ENCODE measurements at regions not wholly inside any gene's neighbourhood (a gene's known extent, or its start where the extent isn't known, plus 50 kb on each side); places are given as distances from the start of the nearest gene placed in this dataset.

DNA sequence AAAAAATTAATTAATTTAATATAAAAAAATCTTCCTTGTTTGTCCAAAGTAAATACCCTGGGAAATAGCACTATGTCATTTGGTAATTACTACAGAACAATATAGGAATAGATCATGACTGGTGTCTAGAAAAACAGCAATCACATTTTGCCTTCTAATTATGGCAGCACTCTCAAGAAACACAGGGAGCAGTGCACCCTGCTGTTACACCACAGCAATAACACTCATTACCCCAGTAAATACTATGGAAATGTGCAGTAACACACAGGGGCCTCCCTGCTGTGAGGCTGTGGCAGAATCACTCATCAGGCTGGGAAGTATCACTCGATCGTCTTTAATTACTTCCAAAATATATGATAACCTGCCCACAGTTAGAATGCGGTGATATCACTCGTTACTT is 646.0 kb downstream of the TUSC7 start:
- no peak for DNase-seq (ENCODE audit: low read depth in 3 of 3, low spot score in 2 of 3)

DNA sequence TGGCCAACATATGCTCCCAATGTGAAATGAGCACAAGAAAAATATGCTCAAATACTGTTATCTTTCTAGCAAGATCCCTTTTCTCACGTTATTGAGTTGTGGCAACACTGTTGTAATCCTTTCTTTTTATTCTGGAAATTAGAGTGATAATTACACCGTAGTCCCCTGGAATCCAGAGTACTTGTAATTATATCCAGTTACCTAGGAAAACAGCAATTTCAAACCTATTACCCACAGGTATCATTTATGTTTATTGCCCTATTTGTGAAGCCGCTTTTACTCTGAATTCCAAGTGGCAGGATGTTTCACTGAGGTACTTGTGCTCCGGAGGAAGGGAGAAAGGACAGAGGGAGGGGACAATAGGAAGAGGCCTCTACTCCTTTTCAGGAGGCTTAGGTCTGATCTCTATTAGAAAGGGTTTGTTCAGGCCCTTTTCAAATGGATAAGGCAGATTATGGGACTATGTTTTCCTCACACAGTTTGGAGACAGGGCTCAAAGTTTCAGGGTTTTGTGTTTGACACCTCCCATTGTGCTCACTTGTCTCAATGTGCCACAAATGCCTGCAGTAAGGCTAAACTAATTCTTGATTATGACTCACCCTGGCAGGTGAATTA is 646.6 kb downstream of the TUSC7 start:
- DNase-seq (ENCODE audit: low read depth in 3 of 3, low spot score in 2 of 3) = no peak

DNA sequence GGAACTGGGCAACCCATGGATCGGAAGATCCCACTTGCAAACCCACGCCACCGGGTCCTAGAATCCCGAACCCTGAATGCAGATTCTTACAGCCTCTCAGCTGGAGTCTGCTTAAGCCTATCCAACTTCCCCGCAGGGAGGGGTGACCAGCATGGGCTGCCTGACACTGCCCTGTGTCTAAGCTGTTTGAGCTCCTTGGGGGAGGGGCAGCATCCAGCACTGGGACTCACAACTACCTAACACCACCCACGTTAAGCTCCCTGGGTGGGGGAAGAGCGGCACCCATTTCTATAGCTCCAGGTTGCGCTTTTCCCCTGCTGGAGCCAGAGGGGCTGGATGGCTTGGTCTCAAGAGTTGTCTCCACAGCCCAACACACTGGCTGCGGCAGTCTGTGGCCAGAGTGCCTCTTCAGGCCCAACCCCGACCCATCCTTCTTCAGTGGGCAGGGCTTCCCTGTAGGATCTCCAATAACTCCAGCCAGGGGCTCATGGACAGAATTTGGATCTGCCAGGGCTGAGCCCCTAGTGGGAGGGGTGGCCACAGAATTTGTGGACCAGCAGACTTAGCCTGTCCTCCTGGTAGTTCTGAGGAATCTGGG is 649.2 kb downstream of the TUSC7 start:
- DNase-seq (ENCODE audit: low read depth in 3 of 3, low spot score in 2 of 3) = no peak

DNA sequence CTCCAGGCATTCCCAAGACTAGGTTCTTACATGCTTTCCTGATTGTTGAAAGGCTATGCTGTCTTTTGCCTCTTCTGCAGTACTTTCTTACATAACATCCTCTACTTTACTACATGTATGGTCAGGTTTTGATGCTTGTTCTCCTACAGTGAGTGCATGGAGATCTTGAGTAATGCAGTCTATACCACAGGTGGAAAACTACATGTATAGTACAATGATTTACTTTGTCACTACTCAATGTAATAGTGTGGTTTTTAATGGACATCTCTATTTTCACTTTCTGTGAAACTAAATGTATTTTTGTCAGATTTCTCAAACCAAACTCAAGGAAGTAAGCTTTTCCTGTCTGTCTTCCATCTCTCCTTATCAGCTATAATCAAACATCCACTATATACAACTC is 657.0 kb downstream of the TUSC7 start:
- no peak for DNase-seq (ENCODE audit: low read depth in 3 of 3, low spot score in 2 of 3)

DNA sequence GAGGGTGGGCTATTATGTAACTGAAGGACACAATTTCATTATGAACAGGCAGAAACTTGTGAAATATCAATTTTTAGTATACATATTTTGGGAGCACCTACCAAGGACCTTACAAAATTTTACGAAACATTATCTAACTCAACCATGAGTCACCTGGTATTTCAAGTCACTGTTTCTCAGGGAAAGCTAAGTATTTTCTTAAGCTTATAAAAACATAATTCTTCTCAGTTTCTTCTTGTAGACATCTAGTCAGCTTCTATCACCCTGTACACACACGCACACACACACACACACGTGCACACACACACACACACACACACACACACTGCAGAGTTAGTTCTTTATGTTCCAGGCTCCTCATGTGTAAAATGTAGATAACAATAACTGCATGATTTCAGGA is 658.3 kb downstream of the TUSC7 start:
- DNase-seq (ENCODE audit: low read depth in 3 of 3, low spot score in 2 of 3) = no peak

DNA sequence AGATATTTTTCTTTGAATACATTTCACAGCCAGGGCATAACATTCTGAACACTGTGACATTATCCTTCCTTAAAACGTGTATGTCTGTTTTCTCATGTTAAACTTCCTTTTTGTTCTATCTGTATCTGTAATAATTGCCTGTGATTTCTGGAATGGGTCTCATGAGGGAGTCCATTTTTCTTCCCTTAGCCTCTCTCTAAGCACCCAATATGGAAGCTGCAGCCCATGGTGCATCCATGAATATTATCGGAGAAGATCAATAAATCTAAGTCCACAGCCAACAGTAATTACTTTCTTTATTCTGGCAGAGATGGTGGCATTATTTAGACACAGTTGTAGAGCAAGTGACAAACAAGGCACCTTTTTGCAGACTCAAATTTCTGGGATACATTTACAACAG is 671.1 kb downstream of the TUSC7 start:
- DNase-seq (ENCODE audit: low read depth in 3 of 3, low spot score in 2 of 3) = no peak

DNA sequence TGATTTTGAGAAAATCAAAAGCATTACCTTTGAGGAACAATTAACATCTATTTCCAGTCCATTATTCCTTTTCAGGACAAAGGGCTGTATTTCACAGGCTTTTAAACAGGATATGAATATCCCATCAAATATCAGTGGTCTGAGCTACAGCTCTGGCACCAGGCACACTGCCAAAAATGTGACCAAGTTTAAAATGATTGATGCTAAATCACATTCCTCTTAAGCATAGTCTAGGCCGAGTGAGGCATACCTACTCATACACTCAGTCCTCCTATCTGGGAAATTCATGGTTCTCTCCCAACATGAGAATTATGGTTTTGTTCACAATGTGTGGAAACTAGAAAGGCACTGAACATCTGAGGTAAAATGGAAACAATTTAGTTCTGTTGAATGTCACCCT is 683.5 kb downstream of the TUSC7 start:
- no peak for DNase-seq (ENCODE audit: low read depth in 3 of 3, low spot score in 2 of 3)

DNA sequence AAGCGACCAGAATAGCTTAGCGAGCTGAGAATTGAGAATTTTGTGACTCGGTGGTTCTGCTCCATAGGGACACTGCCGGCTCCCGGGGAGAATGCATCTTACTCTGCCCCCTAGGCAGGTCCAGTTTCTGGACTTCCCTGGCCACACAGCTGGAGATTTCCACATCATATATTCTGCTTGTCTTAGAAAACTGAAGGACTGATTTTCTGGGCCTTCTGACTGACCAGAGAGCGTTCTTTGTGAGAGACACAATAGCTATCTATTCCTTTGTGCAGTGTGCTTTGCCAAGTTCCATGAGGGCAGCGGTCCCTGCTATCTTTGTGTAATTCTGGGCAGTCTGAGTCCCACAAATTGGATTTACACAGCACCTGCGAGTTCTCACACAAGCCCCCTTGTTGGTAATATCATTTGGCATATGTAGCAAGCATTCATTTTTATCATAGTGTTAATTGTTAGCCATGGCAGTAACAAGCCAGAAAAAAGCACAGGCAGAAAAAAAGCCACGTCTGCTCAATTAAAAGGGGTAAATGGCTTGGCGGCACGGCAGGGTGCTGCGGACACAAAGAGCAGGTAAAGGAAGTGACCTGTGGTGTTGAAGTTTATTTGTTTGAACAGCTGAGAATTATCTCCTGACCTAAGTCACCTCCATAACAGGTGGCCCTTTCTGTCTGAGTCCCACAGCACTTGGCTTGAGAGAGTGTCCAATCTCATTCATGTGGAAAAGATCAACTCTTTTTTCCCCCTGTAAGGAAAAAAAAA is 688.7 kb downstream of the TUSC7 start:
- no peak for DNase-seq (ENCODE audit: low read depth in 3 of 3, low spot score in 2 of 3)

DNA sequence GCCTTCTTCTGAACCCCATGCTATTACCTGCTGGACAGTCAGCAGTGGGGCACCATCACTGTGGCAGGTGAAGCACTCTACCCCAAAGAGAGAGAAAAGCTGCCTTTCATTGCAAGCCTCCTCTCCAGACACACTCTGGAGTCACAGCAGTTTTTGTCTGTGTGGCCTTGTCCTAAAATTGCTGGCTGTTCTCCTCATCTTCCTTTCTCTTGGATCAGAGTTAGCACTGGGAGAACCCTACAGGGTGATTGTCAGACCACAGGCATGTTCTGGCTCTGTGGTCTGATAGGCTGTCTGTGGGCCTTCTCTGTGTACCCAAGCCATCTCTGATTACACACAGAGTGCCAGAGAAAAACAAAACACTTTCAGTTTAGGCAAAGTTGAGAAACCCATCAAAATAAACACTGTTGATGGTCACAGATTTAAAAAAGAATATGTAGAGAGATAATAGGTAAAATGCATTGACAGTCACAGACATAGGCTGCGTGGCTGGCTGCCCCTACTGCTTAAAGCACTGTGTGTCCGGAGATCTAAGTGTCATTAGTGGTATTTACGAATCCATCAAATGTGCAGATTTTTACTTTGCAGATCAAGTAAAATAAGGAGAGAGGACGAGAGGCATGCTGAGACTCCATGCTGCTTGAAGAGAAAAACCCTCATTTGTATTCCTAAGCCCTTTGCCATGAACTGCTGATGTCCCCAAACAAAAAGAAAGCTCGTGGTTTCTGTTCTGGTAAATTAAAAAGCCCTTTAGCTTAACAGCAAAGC is 689.9 kb downstream of the TUSC7 start:
- DNase-seq (ENCODE audit: low read depth in 3 of 3, low spot score in 2 of 3) = no peak

DNA sequence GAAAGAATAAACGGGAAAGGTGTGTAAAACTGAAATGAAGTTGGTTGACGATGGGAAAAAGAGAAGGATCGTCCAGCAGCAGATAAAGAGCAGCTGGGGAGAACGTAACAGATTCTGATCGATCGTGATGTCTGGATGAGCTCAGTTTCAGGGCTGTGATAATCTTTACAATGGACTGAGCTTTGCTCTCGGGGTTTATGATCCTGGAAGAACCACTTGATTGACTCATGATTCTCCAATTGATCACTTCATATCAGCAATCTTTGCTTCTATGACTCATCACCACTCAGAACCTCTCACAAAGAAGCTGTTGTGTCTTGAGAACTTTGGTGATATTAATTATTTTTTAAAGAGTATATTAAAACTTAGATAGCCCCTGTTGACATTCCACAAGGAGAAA is 690.7 kb downstream of the TUSC7 start:
- no peak for DNase-seq (ENCODE audit: low read depth in 3 of 3, low spot score in 2 of 3)

DNA sequence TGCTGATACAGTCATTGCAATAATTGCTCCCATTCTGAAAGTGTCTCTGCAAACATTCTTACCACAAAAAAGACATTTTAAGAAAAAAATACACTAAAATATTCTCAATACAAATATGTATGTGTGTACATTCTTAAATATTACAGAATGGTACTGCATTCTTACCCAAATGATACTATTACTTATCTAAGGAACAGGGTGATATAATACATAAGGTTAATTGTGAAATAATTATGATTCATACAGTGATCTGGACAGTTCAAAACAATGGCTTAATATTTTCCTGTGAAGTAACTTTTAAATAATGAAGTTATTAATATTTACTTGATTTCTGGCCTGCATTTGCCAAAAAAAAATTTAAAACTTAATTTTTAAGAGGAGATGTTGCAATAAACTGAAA is 694.6 kb downstream of the TUSC7 start:
- no peak for DNase-seq (ENCODE audit: low read depth in 3 of 3, low spot score in 2 of 3)

DNA sequence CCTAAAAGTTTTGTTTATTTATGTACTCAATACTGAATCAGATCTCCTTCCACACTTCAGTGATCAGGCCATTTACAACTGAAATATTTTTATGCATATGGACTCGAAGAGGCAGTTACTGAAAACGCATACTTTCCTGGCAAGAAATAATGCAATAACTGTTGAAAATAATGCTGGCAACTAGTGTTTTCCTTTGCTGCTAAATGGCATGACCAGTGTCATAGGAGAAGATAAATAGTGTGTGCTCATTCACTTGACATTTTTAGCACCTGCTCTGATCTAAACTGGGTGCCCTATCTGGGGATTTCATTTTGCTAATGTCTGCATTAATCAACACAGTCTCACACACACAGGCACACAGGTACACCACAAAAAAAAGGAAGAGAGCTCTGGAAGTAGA is 695.2 kb downstream of the TUSC7 start:
- DNase-seq (ENCODE audit: low read depth in 3 of 3, low spot score in 2 of 3) = no peak

DNA sequence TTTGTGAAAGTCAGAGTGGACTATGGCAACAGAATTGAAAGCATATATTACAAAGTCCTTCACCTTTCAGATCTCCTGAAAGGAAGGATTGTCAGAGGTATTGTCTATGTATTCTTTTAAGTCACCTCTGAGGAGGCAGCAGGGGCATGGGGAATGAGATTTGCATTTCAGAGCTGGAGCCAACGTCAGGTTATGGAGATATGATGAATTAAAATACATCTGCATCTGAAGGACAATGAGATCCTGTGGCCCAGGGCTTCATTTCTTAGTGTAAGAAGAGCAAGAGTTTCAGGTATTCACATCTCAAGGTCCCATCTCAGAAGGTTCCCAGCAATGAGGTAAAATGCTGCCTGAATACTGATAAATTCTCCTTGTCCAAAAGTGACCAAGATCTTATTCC is 695.8 kb downstream of the TUSC7 start:
- no peak for DNase-seq (ENCODE audit: low read depth in 3 of 3, low spot score in 2 of 3)

DNA sequence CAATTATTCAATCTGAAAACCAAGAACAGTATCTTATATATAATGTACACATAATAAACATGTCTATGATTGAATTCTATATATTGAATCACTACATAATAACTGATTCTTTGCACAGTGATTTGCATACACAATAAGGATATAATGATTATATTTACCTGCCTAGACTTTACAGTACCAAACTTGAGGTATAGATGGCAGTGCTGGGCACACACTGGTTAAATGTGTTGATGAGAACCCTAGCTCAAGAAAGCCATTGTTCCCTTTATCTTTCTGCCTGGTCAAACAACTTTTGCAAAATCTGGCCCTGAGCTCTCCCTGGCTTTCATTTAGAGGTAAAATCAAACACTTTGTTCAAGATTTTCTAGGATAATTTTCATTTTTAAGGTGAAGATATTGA is 697.7 kb downstream of the TUSC7 start:
- DNase-seq (ENCODE audit: low read depth in 3 of 3, low spot score in 2 of 3) = no peak

DNA sequence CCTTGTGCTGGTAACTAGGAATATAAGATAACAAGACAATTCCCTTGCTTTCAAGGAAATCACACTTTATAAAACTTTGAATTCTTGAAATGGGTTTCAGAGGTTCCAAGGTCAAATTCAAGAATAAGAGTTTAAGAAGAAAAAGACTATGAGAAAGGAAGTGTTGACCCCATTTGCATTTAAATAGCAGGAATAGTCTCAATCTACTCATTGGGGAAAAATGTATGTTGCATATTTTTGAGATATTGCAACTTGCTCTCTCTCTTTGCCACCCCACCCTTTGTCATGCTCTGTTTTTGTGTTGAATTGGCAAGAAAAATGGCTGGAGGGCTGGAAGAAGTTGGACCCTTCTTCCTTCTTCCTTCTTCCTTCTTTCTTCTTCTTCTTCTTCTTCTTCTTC is 699.2 kb downstream of the TUSC7 start:
- DNase-seq (ENCODE audit: low read depth in 3 of 3, low spot score in 2 of 3) = no peak

DNA sequence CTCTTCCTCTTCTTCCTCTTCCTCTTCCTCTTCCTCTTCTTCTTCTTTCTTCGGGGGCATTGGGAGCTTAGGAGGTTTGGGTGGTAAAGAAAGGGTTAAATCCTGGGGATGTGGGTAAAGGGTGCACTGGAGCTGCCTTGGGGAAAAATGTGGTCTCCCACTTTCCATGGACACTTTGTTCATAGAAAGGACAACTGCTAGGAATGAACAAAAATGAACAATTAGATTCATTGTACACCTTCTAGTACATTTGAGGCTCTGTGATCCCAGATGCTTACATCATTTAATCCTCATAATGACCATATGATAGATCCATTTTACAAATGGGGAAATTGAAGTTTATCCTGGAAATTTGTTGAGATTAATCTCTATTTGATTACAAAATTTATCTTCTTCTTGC is 699.7 kb downstream of the TUSC7 start:
- no peak for DNase-seq (ENCODE audit: low read depth in 3 of 3, low spot score in 2 of 3)

DNA sequence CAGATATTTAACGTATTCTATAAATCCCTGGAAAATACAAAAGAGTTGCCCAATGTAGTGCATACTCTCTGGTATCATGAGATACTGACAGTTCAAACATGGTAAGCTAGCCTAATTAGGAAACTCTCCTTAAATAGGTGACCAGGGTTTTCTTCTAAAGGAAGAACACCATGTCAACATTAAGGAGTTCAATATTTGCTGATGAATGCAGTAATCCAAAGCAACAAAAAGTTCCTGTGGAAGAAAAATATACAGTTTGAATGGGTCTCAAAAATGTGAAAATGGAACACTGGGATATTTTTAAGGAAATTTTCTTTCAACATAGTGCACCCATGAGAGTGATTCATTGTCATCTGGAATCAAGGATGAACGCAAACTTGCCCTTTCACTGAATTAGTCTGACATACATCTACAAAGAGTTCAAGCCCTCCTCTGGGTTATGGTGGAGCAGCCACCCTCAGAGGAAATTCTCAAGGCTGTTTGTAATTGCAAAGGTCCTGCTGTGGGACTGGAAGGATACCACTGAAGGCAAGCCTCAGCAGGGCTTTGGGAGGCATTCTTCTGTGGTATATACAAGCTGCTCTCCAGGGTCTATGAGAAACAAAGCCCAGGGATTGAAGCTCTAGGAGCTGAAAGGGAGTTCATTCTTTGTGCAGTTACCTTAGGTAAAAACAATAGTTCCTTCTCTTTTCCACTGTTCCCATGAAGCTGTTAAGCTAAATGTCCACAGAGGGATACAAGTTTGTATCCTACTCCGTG is 700.3 kb downstream of the TUSC7 start:
- no peak for DNase-seq (ENCODE audit: low read depth in 3 of 3, low spot score in 2 of 3)

DNA sequence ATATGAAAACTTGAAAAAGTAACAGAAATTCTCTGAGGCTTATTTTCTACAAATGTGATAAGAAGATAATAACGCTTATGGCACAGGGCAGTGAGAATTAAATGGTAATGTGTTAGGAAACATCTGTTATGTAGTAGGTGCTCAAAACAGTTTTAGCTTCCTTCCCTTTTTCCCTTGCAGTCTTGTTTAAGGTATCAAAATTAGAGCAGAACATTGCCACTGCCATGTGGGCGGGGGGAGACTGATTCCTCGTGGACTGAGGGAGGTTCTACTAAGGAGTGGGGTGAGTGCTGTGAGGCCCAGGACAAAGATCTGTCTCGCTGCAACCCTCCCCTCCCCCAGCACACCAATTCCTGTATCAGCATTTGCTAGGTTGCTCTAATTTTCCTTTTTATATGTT is 702.4 kb downstream of the TUSC7 start:
- DNase-seq (ENCODE audit: low read depth in 3 of 3, low spot score in 2 of 3) = no peak

DNA sequence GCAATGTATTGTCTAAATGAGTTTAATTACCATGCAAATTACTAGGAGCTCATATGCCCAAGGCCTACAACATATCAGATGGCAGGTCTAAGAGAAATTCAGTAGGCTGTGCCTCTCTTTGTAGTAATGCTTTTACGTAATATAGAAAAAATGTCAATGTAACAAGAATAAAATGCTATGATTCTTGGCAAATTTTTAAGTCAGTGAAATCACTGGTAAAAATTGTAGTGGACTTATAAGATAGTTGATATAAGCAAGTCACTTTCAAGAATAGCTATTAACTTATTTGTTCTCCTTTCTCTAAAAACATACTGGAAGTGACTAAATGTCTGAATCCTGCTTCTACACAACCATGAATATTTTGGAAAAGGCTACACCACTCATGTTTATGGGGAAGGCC is 707.8 kb downstream of the TUSC7 start:
- DNase-seq (ENCODE audit: low read depth in 3 of 3, low spot score in 2 of 3) = no peak

DNA sequence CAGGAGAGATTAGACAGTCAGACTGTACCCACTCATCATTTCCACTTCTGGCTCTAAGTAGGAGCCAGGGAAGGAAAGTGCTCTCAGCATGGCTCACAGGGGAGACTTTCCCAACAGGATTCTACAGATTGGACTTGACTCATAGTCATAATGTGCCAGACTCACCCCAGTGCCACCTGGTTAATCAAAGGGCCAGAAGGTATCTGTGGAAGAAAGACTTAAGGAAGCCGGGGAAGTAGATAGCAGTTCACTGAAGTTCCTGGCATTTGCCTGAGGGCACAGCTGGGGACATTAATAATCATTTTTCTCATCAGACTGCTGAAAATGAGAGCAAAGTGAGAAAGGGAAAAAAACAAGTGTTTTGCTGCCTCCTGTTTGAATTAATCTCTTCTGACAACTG is 717.5 kb downstream of the TUSC7 start:
- DNase-seq (ENCODE audit: low read depth in 3 of 3, low spot score in 2 of 3) = no peak

DNA sequence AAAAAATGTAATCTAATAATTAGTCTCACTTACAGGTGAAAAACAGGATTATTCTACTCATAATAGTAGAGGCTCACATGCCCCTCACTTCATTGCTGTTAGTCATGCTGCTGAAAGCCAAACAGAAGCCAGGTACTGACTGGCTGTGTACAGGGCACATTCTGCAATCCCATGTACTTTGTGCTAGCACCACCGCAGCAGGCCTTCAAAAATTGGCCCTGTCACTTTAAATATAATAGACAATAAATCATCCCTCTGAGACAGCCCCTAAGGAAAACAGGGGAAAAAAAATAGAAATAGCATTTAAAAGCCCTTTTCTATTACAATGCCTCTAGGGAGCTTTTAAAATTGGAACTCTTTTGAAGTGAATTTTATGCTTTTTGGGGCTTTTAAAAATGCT is 723.8 kb downstream of the TUSC7 start:
- DNase-seq (ENCODE audit: low read depth in 3 of 3, low spot score in 2 of 3) = no peak

Data from right renal cortex interstitium (tissue), 3 donors.